Stimulated activated CD4-positive, alpha-beta T cell treated with anti-CD3 and anti-CD28 coated beads, Interleukin-4, amount 100 ng/mL, for 24 hours (primary cell): ENCODE measurements at regions not wholly inside any gene's neighbourhood (a gene's known extent, or its start where the extent isn't known, plus 50 kb on each side); places are given as distances from the start of the nearest gene placed in this dataset.

Experiments
- DNase-seq: peaks from one replicate; pipeline ENCODE4 v3.0.0-alpha.2; 2020

DNA sequence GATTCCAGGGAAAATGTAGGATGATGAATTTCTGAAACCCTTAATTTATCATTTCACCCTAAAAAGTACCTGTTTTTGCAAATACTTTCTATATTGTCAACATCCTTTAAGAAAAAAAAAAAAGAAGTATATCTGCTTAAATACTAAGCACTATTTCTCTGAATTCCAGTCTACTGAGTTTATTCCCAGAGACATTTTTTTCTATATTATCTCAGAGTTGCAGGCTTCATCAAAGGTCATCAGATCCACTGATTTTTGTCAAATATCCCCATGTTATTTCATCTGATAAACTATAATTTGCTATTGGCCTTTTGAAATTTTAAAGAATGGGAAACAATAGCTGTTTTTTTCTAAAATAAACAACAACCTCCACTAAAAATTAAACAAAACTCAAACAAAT lies 357.6 kb upstream of the ID4 start:
- no peak for DNase-seq

GRCh38 chr6:19492636-19493405 lies 344.3 kb upstream of the ID4 start:
- no peak for DNase-seq

DNA sequence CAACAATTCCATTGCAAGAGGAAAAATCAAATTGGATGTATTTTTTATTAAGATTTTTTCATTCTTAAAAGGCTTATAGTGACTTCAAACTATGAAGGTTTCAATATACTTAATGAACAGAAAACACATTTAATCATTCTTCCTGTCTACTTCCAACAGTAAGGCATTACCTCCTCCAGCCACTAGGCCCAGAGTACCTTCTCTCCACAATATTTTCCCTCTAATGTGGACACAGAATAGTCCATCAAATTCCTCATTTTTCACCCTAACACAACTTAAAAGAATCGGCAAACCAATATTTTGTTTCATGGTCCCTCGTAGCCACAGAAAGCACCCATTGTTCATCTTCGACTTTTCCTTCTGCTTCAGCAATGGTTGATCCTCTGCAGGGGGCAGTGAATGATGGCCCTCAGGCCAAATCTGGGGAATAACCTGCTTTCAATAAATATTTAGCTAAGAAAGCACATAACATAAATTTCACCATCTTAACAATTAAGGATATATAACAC lies 335.4 kb upstream of the ID4 start:
- no peak for DNase-seq

GRCh38 chr6:19502301-19502700 lies 334.9 kb upstream of the ID4 start:
- DNase-seq: no peak

DNA sequence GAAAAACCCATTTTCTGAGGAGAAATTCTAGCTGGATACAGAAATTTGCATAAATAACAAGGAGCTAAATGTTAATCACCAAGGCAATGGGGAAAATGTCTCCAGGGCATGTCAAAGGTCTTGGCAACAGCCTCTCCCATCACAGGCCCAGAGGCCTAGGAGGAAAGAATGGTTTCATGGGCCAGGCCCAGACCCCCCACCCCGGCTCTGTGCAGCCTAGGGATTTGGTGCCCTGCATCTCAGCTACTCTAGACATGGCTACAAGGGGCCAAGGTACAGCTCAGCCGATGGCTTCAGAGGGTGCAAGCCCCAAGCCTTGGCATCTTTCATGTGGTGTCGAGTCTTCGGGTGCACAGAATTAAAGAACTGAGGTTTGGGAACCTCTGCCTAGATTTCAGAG lies 321.2 kb upstream of the ID4 start:
- no peak for DNase-seq

- no peak for DNase-seq
Measured at GRCh38 chr6:19519941-19520340, 317.2 kb upstream of the ID4 start.

DNA sequence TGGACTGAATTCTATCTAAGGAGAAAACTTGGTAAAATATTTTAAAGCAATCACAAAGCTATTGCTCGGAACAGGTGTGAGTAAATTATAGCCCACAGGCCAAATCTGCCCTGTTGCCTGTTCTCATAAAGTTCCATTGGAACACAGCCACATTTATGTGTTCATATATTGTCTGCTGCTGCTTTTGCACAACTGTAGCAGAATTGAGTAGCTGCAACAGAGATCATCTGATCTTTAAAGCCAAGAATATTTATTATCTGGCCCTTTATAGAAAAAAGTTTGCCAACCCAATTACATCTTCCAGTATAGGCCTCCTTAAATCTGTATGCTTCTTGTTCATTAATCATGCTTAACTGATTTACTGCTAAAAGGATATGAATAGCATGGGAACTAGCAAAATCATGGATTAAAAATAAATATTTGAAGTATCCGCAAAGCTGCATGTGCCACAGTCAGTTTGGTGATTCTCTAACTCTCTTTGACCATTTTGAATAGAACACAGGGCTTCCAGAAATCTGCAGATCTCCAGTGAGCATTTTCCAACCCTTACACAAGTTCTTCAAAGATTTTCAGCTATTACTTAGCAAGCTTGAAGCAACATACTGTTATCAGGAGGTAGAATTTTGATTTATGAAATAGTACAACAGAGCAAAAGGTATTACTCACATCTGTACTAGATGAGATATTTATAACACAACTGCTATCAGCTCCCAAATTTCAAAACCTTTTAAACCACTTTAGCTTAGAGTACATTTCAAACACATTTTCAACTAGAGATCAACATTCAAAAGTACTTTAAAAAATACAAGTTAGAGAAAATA lies 312.6 kb upstream of the ID4 start:
- DNase-seq: no peak

- no peak for DNase-seq
Measured at GRCh38 chr6:19525673-19526072, 311.5 kb upstream of the ID4 start.

DNA sequence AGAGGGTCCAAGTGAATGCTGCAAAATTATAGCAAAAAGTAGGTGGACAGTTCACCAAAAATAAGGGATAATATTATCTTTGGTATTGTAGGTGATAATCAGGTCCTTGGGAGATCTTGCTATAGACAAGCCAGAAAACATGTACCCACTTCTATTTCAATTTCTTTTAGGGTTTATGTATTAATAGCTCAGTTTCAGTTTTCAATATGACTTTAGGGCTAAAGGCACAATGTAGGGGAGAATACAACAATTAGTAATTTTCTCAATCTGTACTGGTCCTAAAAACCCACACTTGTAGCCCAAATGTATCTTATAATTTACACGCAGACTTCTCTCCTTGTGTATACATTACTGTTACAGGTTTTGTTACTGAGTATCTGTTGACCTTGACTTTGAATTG lies 307.0 kb upstream of the ID4 start:
- DNase-seq: no peak

GRCh38 chr6:19535351-19535750 lies 301.8 kb upstream of the ID4 start:
- DNase-seq: no peak

GRCh38 chr6:19536838-19537237 lies 300.3 kb upstream of the ID4 start:
- DNase-seq: no peak

- DNase-seq: no peak
Measured at GRCh38 chr6:19538096-19538495, 299.1 kb upstream of the ID4 start.

DNA sequence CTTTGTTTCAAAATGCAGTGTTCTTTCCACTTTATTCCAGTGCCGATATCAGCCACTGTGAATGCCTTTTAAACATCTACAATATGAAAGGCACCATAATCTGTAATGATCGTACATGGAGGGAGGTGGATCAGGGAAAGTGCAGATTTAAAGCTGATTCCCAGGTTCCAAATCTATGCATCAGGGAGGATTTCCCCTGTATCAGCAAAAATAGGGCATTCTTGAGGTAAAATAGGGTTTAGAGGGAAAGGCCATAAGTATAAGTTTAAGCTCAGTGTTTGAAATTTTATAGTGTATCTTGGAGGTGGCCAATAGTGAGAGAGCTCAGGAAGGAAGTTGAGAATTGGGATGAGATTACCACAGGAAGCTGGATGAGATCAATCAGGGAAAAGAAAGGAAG lies 289.7 kb upstream of the ID4 start:
- no peak for DNase-seq

DNA sequence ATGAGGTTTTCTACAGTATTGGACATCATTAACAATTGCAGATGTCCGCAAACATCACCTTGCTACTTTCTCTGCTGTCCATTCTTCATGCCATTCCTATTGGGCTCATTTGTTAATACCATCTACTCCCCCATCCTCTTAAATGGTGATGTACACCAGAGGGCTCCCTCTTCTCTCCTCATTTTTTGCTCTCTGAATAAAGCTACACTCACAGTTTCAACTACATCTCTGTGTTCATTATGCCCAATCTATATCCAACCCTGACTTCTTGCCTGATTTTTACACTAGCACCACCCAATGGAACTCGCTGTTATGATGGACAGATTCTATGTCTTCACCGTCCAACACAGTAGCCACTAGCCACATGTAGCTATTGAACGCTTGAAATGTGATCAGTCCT lies 288.1 kb upstream of the ID4 start:
- no peak for DNase-seq

DNA sequence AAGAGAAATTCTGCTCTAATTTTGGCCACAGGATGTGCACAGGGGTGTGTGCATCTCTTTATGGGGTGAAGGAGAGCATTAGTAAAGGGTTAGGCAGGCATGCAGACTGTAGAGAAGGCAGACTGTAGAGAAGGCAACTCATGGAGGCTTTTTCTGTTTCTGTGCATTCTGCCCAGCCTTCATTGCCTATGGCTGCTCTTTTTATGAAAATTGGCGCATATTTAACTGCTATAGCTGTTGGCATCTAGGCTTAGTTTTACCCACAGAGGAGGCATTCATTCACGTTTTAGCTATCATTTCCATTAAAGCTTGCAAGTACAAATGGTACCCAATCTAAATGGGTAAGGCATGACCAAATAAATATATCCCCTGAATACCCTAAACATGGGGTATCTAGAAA lies 286.8 kb upstream of the ID4 start:
- DNase-seq: no peak

DNA sequence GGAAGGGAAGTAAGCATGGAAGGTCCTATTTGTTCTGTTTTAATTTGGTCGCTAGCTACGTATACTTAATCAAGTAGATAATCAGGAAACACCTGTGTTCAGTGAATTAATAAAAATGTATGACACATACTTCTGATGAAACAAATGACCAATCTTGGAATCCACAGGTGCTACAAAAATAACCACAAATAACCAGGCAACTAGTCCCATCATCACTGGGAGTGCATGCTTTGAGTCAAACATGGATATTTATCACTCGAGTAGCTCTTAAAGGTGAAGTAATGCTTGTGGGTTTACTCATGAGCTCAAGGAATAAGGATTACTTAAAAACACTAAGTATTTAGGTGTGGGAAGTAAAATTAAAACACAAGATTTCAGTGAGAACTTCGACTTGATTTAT lies 285.6 kb upstream of the ID4 start:
- no peak for DNase-seq

GRCh38 chr6:19552076-19552475 lies 285.1 kb upstream of the ID4 start:
- DNase-seq: no peak

DNA sequence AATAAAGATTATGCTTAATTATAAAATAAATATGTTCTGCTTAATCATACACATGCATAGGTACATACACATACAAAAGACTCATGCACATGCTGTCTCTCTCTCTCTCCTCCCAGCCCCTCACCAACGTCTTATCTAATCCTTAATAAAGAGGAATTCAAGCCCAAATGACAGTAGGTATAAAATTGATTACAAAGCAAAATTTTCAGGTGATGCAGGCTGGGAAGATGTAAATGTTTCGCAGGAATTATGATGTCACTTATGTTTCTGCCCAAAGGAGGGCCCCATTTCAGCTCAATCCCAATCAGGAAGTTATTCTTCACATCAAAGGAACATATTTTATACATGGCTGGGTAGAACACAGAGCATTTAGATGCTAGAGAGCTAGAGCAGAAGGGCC lies 284.6 kb upstream of the ID4 start:
- no peak for DNase-seq

- no peak for DNase-seq
Measured at GRCh38 chr6:19554356-19555225, 282.6 kb upstream of the ID4 start.

DNA sequence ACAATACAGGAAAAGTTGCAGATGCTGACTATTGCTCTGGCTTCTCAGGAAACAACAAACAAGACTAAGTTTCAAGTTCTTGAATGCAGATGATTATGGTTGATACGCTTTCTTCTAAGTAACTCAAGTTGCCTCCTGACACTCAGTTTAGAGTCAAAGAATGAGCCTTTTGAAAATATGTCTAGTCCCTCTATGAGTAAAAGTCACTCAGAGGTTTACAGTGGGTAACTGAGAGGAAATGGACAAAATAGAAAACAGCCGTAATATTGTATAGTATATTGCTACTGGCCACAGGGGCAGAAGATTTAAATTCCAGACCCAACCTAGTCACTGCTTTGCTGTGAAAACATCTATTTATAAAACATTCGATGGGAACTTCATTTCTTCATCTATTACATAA lies 280.0 kb upstream of the ID4 start:
- DNase-seq: no peak

GRCh38 chr6:19558201-19558600 lies 279.0 kb upstream of the ID4 start:
- DNase-seq: no peak

GRCh38 chr6:19558934-19559333 lies 278.2 kb upstream of the ID4 start:
- DNase-seq: no peak

DNA sequence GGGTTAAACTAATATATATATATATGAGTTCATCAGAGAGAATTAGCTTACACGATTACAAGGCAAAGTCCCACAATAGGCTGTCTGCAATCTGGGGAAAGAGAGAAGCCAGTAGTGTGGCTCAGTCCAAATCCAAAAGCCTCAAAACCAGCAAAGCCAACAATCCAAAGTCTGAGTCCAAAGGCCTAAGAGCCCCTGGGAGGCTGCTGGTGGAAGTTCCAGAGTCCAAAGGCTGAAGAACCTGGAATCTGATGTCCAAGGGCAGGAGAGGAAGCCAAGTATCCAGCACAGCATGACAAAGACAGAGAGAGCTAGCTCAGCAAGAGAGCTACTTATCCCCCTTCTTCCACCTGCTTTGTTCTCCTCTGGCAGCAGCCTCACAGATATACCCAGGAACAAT lies 274.7 kb upstream of the ID4 start:
- DNase-seq: no peak
